ENCODE measurements at regions not wholly inside any gene's neighbourhood (a gene's known extent, or its start where the extent isn't known, plus 50 kb on each side); places are given as distances from the start of the nearest gene placed in this dataset.

GRCh38 chr6:134589512-134589911 lies 271.6 kb upstream of the SGK1 start:
- TF ChIP-seq POLR2A (IDR thresholded peaks at IDR 0.05): no peak
- TF ChIP-seq CTCF (IDR thresholded peaks at IDR 0.05 in 8 of 11, conservative IDR thresholded peaks at IDR 0.05 in 3 of 11): no peak
- no peak for TF ChIP-seq POLR2AphosphoS5 (IDR thresholded peaks at IDR 0.05)

Measured in spleen (tissue), 7 donors.